Uterus (tissue), 2 donors: ENCODE measurements at regions not wholly inside any gene's neighbourhood (a gene's known extent, or its start where the extent isn't known, plus 50 kb on each side); places are given as distances from the start of the nearest gene placed in this dataset.

Experiments
- CTCF ChIP-seq, 4 experiments: fragments of 200-600 bp in 2 of 4; fragments of 450-650 bp in 2 of 4; sonication (generic) in 2 of 4; IDR thresholded peaks; one replicate each; pipeline ENCODE4 v1.5.1; 2016 to 2019; ENCODE audit warnings: antibody characterized with exemption in 4 of 4, mild to moderate bottlenecking in 2 of 4, moderate library complexity in 1 of 4
- POLR2A ChIP-seq, 2 donors: fragments of 450-650 bp; IDR thresholded peaks; one replicate each; pipeline ENCODE4 v1.6.1; 2016; ENCODE audit warnings: antibody characterized with exemption in 2 of 2, mild to moderate bottlenecking in 1 of 2, moderate library complexity in 1 of 2

GRCh38 chr18:55780586-55781071, 192.6 kb upstream of the TCF4 start:
- TF ChIP-seq POLR2A (IDR thresholded peaks at IDR 0.05) (no peak), CTCF (IDR thresholded peaks at IDR 0.05) (no peak)
